CD8-positive, alpha-beta memory T cell (primary cell): ENCODE measurements at regions not wholly inside any gene's neighbourhood (a gene's known extent, or its start where the extent isn't known, plus 50 kb on each side); places are given as distances from the start of the nearest gene placed in this dataset.

Source experiments
- CTCF ChIA-PET: fragments of 350-600 bp; sonication (Branson Sonifier 250); formaldehyde crosslinking; loops from one replicate; lab custom pipeline; 2021; ENCODE audit warnings: antibody characterized with exemption; lab: Charles Lee
- POLR2A ChIA-PET: fragments of 350-600 bp; sonication (Branson Sonifier 250); formaldehyde crosslinking; loops from one replicate; lab custom pipeline; 2021; ENCODE audit warnings: antibody characterized with exemption; lab: Charles Lee
- DNase-seq, 5 donors: peaks; one replicate each; pipeline versions ENCODE4 v3.0.0 to v3.0.0-alpha.2; 2020 to 2022; ENCODE audit warnings: mixed read lengths in 1 of 5
- H3K27ac ChIP-seq: one replicate; pipeline ENCODE4 v1.7.0; 2013; ENCODE audit warnings: low read depth, mild to moderate bottlenecking, low read length, moderate library complexity
- H3K27me3 ChIP-seq: 2 replicates; pipeline ENCODE4 v1.7.0; 2013; ENCODE audit warnings: low read length, mild to moderate bottlenecking; ENCODE audit not compliant: insufficient read depth, poor library complexity, severe bottlenecking
- H3K36me3 ChIP-seq: 2 replicates; pipeline ENCODE4 v1.7.0; 2013; ENCODE audit warnings: mild to moderate bottlenecking, low read length, moderate library complexity; ENCODE audit not compliant: insufficient read depth
- H3K4me1 ChIP-seq: 2 replicates; pipeline ENCODE4 v1.7.0; 2013; ENCODE audit warnings: mild to moderate bottlenecking, low read length, moderate library complexity; ENCODE audit not compliant: insufficient read depth
- H3K4me3 ChIP-seq: 2 replicates; pipeline ENCODE4 v1.7.0; 2013; ENCODE audit warnings: mild to moderate bottlenecking, low read length
- H3K9me3 ChIP-seq: 2 replicates; pipeline ENCODE4 v1.7.0; 2013; ENCODE audit warnings: mild to moderate bottlenecking, low read length
- H3K27ac Mint-ChIP-seq, 8 donors: one replicate each; pipeline ENCODE4 v1.8.0; 2020 to 2021; ENCODE audit warnings: mixed read lengths in 8 of 8, mild to moderate bottlenecking in 6 of 8, inconsistent platforms in 3 of 8, moderate library complexity in 3 of 8
- H3K27me3 Mint-ChIP-seq, 2 donors: one replicate each; pipeline ENCODE4 v1.8.0; 2020 to 2021; ENCODE audit warnings: mixed read lengths in 2 of 2, mild to moderate bottlenecking in 1 of 2, moderate library complexity in 1 of 2
- H3K36me3 Mint-ChIP-seq, 3 donors: one replicate each; pipeline ENCODE4 v1.8.0; 2020 to 2021; ENCODE audit warnings: mixed read lengths in 3 of 3, inconsistent platforms in 1 of 3, mild to moderate bottlenecking in 1 of 3
- H3K4me1 Mint-ChIP-seq, 3 donors: one replicate each; pipeline ENCODE4 v1.8.0; 2020 to 2021; ENCODE audit warnings: mixed read lengths in 3 of 3, inconsistent platforms in 1 of 3, mild to moderate bottlenecking in 1 of 3
- H3K4me3 Mint-ChIP-seq, 7 donors: one replicate each; pipeline ENCODE4 v1.8.0; 2020 to 2021; ENCODE audit warnings: mixed read lengths in 7 of 7, mild to moderate bottlenecking in 6 of 7, moderate library complexity in 4 of 7, inconsistent platforms in 2 of 7
- H3K9me3 Mint-ChIP-seq, 5 donors: one replicate each; pipeline ENCODE4 v1.8.0; 2020 to 2022; ENCODE audit warnings: mixed read lengths in 5 of 5, mild to moderate bottlenecking in 3 of 5, moderate library complexity in 2 of 5, inconsistent platforms in 1 of 5

DNA sequence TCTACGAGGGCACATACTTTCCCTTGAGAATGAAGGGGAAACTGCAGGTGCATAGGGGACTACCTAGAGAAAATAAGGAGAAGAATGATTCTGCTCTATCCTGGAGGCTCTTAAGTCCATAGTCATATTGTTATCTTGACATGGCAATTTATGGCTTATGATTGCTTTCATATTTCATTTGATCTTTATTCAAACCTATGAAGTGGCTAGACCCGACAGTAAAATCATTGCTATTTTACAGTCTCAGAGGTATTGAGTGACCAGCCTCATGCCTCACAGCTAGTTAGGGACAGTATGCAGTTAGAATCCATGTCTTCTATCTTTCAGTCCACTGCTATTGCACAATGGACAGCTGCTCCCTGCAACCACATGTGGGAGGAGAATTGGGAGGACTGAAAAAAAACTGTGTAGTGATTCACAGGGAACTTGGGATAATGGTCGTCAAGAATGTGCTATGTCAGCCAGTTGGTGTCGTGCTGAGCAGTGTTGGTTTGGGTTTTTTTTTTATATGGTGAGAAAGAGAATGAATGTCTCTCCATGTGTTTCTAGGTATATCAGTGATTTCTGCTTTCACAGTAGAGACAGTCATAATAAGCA lies 63.2 kb upstream of the SPPL2A start:
- Histone ChIP-seq H3K4me1 (no peaks in the 10 kb centered on the region), H3K36me3 (no peaks in the 10 kb centered on the region), H3K9me3 (no peaks in the 10 kb centered on the region), H3K4me3 (no peak overlapping the region), H3K27me3 (no peaks in the 10 kb centered on the region), H3K27ac (no peak overlapping the region)
- ChIA-PET CTCF (no interaction called here), POLR2A (interaction anchor here (0.6 kb wide), 1 partner anchor 76 kb away, joined by 7 read pairs; no protein-coding TSS in a partner anchor)
- DNase-seq: no peak
- Mint-ChIP-seq H3K4me3 (no peak overlapping the region), H3K27ac (no peak overlapping the region), H3K4me1 (no peaks in the 10 kb centered on the region), H3K36me3 (no peaks in the 10 kb centered on the region), H3K27me3 (peaks cover 0 to 26% of the 10 kb centered on the region in 2 donors), H3K9me3 (no peaks in the 10 kb centered on the region)

DNA sequence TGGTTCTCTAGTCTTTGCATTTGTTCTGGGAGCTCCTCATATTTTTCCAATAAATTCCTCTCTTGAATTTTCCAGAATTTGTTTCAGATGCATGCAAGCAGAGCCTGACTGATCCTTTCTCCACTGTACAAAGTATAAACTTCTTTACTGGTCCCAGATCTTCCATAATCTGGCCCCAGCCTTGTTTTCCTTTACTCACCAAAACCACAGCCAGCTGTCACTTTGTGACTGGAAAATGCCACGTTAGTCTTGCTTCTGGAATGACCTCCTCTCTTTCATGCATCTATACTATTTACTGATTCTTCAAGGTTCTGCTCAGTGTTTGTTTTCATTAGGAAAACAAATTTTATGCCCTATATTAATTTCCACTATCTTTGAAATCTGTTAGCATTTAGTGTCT lies 60.4 kb upstream of the SPPL2A start:
- POLR2A ChIA-PET: no interaction called here

DNA sequence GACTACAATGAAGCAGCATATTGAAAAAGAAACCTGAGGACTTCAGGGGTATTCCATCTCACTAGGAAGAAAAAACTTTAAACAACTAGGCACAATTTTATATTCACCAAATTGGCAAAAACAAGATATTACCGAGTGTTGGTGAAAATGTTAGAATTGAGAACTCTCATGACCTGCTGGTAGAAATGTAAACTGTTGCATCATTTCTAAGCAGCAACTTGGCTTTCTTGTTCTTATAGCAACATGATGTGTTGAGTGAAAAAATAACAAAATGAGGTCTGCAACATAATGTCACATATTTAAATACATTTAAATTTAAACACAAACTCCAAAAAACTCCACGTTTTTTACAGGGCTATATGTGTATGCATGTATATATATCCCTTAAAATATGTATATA lies 59.0 kb upstream of the SPPL2A start:
- no peak overlapping the region for H3K4me3 ChIP-seq
- H3K9me3 Mint-ChIP-seq: no peaks in the 10 kb centered on the region
- no peak overlapping the region for H3K4me3 Mint-ChIP-seq
- ChIA-PET POLR2A (no interaction called here), CTCF (no interaction called here)
- H3K9me3 ChIP-seq: no peaks in the 10 kb centered on the region
- no peak overlapping the region for H3K27ac Mint-ChIP-seq
- H3K4me1 ChIP-seq: no peaks in the 10 kb centered on the region
- H3K36me3 Mint-ChIP-seq: no peaks in the 10 kb centered on the region
- DNase-seq: no peak
- peaks cover 0 to 19% of the 10 kb centered on the region in 2 donors for H3K27me3 Mint-ChIP-seq
- H3K36me3 ChIP-seq: no peaks in the 10 kb centered on the region
- H3K27me3 ChIP-seq: no peaks in the 10 kb centered on the region
- H3K4me1 Mint-ChIP-seq: no peaks in the 10 kb centered on the region
- no peak overlapping the region for H3K27ac ChIP-seq

More for the DNA sequence above, 60.4 kb upstream of the SPPL2A start:
- Mint-ChIP-seq H3K27me3 (peaks cover 0 to 23% of the 10 kb centered on the region in 2 donors), H3K36me3 (no peaks in the 10 kb centered on the region), H3K9me3 (no peaks in the 10 kb centered on the region), H3K27ac (peak overlapping the region in 1 of 8 donors; percentile 11), H3K4me3 (no peak overlapping the region), H3K4me1 (no peaks in the 10 kb centered on the region)
- no peaks in the 10 kb centered on the region for H3K9me3 ChIP-seq
- H3K27me3 ChIP-seq: no peaks in the 10 kb centered on the region
- H3K4me3 ChIP-seq: no peak overlapping the region
- CTCF ChIA-PET: no interaction called here
- H3K4me1 ChIP-seq: no peaks in the 10 kb centered on the region
- no peaks in the 10 kb centered on the region for H3K36me3 ChIP-seq
- DNase-seq: no peak
- H3K27ac ChIP-seq: no peak overlapping the region

- Mint-ChIP-seq H3K36me3 (no peaks in the 10 kb centered on the region), H3K27ac (no peak overlapping the region), H3K9me3 (no peaks in the 10 kb centered on the region), H3K4me3 (no peak overlapping the region), H3K4me1 (no peaks in the 10 kb centered on the region), H3K27me3 (peaks cover 0 to 18% of the 10 kb centered on the region in 2 donors)
- ChIA-PET POLR2A (no interaction called here), CTCF (no interaction called here)
- DNase-seq: no peak
- Histone ChIP-seq H3K9me3 (no peaks in the 10 kb centered on the region), H3K4me3 (no peak overlapping the region), H3K36me3 (no peaks in the 10 kb centered on the region), H3K27ac (no peak overlapping the region), H3K27me3 (no peaks in the 10 kb centered on the region), H3K4me1 (no peaks in the 10 kb centered on the region)
These were observed 57.8 kb upstream of the SPPL2A start for GRCh38 chr15:50823281-50823680.

DNA sequence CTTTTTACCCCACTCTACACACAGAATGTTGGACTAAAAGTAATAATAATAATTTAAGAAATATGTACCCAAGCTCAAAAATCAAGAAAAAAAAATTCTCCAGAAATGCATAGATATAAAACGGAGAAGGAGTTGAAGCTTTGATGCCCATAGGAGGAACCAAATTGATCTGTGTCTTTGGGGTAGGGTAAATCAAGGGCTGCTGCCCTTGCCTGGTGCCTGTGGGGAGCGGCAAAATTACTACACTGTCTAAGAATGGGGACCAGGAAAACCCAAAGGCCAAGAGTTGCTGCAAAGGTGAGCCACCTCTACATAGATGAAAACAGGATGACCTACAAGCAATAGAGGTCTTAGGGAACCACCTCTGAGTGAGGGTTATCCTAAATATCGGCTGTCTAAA lies 56.0 kb upstream of the SPPL2A start:
- Mint-ChIP-seq H3K4me1 (no peaks in the 10 kb centered on the region), H3K27me3 (peaks cover 0 to 19% of the 10 kb centered on the region in 2 donors), H3K27ac (no peak overlapping the region), H3K4me3 (no peak overlapping the region), H3K36me3 (no peaks in the 10 kb centered on the region), H3K9me3 (no peaks in the 10 kb centered on the region)
- ChIA-PET POLR2A (no interaction called here), CTCF (no interaction called here)
- Histone ChIP-seq H3K9me3 (no peaks in the 10 kb centered on the region), H3K27ac (no peak overlapping the region), H3K4me3 (no peak overlapping the region), H3K27me3 (no peaks in the 10 kb centered on the region), H3K4me1 (no peaks in the 10 kb centered on the region), H3K36me3 (no peaks in the 10 kb centered on the region)
- DNase-seq: no peak

- no peak overlapping the region for H3K27ac Mint-ChIP-seq
These were observed 55.4 kb upstream of the SPPL2A start for GRCh38 chr15:50820808-50821382.

GRCh38 chr15:50819344-50819743 lies 53.8 kb upstream of the SPPL2A start:
- Mint-ChIP-seq H3K4me3 (no peak overlapping the region), H3K27ac (no peak overlapping the region), H3K4me1 (no peaks in the 10 kb centered on the region), H3K27me3 (peaks cover 2 to 12% of the 10 kb centered on the region in 2 donors), H3K36me3 (no peaks in the 10 kb centered on the region), H3K9me3 (no peaks in the 10 kb centered on the region)
- ChIA-PET CTCF (no interaction called here), POLR2A (no interaction called here)
- no peak overlapping the region for H3K27ac ChIP-seq
- no peaks in the 10 kb centered on the region for H3K4me1 ChIP-seq
- no peaks in the 10 kb centered on the region for H3K9me3 ChIP-seq
- H3K36me3 ChIP-seq: no peaks in the 10 kb centered on the region
- DNase-seq: no peak
- H3K4me3 ChIP-seq: no peak overlapping the region
- no peaks in the 10 kb centered on the region for H3K27me3 ChIP-seq

More at GRCh38 chr15:50820808-50821382, 55.4 kb upstream of the SPPL2A start:
- no peaks in the 10 kb centered on the region for H3K4me1 Mint-ChIP-seq
- ChIA-PET POLR2A (no interaction called here), CTCF (no interaction called here)
- no peak overlapping the region for H3K4me3 Mint-ChIP-seq
- peaks cover 2 to 13% of the 10 kb centered on the region in 2 donors for H3K27me3 Mint-ChIP-seq
- Histone ChIP-seq H3K4me3 (no peak overlapping the region), H3K4me1 (no peaks in the 10 kb centered on the region), H3K36me3 (no peaks in the 10 kb centered on the region), H3K27ac (no peak overlapping the region), H3K9me3 (no peaks in the 10 kb centered on the region), H3K27me3 (no peaks in the 10 kb centered on the region)
- no peak for DNase-seq
- no peaks in the 10 kb centered on the region for H3K9me3 Mint-ChIP-seq
- H3K36me3 Mint-ChIP-seq: no peaks in the 10 kb centered on the region

- DNase-seq: no peak
- Histone ChIP-seq H3K27me3 (no peaks in the 10 kb centered on the region), H3K4me1 (no peaks in the 10 kb centered on the region), H3K9me3 (no peaks in the 10 kb centered on the region), H3K4me3 (no peak overlapping the region), H3K36me3 (no peaks in the 10 kb centered on the region), H3K27ac (no peak overlapping the region)
- Mint-ChIP-seq H3K27ac (no peak overlapping the region), H3K9me3 (no peaks in the 10 kb centered on the region), H3K4me1 (no peaks in the 10 kb centered on the region), H3K4me3 (no peak overlapping the region), H3K27me3 (peaks cover 2 to 12% of the 10 kb centered on the region in 2 donors), H3K36me3 (no peaks in the 10 kb centered on the region)
- ChIA-PET CTCF (interaction anchor here (1.0 kb wide), 1 partner anchor 13 kb away, joined by 3 read pairs; no protein-coding TSS in a partner anchor), POLR2A (no interaction called here)
These were observed 50.6 kb upstream of the SPPL2A start for GRCh38 chr15:50815958-50816590.
